ENCODE measurements at regions not wholly inside any gene's neighbourhood (a gene's known extent, or its start where the extent isn't known, plus 50 kb on each side); places are given as distances from the start of the nearest gene placed in this dataset.

DNA sequence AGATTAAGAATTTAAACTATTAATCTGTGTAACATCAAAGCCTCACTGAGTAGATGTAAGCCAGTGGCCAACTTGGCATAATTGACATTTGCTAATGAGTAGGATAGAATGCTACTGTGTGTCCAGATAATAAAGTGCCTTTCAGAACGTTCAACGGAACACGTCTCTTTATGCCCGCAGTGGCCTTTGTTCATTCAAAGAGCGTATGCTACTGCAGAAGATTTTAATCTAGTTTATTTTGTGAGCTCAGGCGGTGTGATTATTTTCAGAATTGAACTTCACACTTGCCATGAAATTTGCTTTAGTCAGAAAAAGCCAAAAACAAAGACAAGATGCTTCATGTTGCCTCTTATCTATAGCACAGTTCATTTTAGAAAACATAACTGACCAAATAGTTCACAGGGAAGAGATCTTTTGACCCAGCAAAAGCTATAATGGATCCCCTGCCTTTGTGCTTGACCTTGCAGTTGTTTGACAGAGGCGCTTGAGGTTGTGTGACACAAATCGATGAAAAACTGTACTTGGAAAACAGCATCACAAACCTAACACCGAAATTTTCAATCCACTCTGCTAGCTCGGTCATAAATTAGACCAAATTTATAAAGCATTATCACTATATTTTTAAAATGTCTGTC is 530.9 kb upstream of the TYRP1 start:
- POLR2A ChIA-PET: no interaction called here
- Histone ChIP-seq H3K27ac (ENCODE audit: extremely low read depth, low read depth, low read length) (no peak overlapping the region), H3K36me3 (ENCODE audit: control insufficient read depth in 2 of 2, insufficient read depth in 1 of 2, low read length in 2 of 2) (no peaks in the 10 kb centered on the region)

DNA sequence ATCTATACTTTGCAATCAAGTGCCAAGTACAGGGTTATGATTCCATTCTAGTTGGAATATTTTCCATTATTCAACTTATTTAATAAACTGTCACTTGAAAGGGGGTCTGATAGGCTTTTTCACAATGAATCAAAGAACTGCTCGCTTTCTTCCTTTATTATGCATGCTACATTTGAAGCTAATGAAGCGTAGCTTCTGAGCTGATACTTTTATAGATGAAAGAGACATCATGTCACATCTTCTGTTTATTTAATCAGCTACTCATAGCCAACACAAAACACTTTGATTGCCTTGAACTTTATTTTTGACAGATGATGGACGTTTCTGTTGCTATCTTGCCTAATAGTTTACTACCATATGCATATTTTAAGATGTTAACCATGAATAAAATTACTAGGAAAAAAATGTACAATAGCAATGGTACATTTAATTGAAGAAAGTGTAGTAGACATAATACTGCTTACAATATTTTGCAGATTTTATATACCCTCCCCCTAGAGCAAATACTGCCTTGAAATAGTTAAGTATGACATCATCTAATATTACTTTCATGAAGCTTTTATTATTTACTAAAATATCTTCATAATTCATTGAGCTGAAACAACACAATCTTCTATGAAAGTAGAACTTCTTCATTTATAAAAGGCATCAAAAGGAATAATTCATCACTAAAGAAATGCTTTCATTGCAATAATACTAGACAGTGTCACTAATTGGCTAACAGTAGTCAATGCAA is 529.3 kb upstream of the TYRP1 start:
- POLR2A ChIA-PET: no interaction called here
- CTCF ChIA-PET: no interaction called here
- H3K4me1 ChIP-seq (ENCODE audit: control insufficient read depth, insufficient read depth, low read length): no peaks in the 10 kb centered on the region
- TF ChIP-seq ZNF10 (tag by site-specific recombination; IDR thresholded peaks at IDR 0.05): no peak
- TF ChIP-seq, protein P1, sequence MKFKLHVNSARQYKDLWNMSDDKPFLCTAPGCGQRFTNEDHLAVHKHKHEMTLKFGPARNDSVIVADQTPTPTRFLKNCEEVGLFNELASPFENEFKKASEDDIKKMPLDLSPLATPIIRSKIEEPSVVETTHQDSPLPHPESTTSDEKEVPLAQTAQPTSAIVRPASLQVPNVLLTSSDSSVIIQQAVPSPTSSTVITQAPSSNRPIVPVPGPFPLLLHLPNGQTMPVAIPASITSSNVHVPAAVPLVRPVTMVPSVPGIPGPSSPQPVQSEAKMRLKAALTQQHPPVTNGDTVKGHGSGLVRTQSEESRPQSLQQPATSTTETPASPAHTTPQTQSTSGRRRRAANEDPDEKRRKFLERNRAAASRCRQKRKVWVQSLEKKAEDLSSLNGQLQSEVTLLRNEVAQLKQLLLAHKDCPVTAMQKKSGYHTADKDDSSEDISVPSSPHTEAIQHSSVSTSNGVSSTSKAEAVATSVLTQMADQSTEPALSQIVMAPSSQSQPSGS (tag by site-specific recombination; IDR thresholded peaks at IDR 0.05; ENCODE audit: low read depth): peak; percentile 34; the same call in 1 of the 2 replicates
- H3K9me3 ChIP-seq (ENCODE audit: control insufficient read depth, insufficient read depth, low read depth, low read length): no peaks in the 10 kb centered on the region
- no peak overlapping the region for H3K27ac ChIP-seq (ENCODE audit: extremely low read depth, low read depth, low read length)
- H3K36me3 ChIP-seq (ENCODE audit: control insufficient read depth in 2 of 2, insufficient read depth in 1 of 2, low read length in 2 of 2): no peaks in the 10 kb centered on the region
- H3K4me3 ChIP-seq (ENCODE audit: low read depth, low read length): no peak overlapping the region

More for the DNA sequence above, 530.9 kb upstream of the TYRP1 start:
- H3K4me1 ChIP-seq (ENCODE audit: control insufficient read depth, insufficient read depth, low read length): no peaks in the 10 kb centered on the region
- no peaks in the 10 kb centered on the region for H3K9me3 ChIP-seq (ENCODE audit: control insufficient read depth, insufficient read depth, low read depth, low read length)
- no peak overlapping the region for H3K4me3 ChIP-seq (ENCODE audit: low read depth, low read length)
- CTCF ChIA-PET: no interaction called here
- TF ChIP-seq ZFP37 (tag by site-specific recombination; IDR thresholded peaks at IDR 0.05) (no peak), ZNF624 (tag by site-specific recombination; IDR thresholded peaks at IDR 0.05) (no peak)

DNA sequence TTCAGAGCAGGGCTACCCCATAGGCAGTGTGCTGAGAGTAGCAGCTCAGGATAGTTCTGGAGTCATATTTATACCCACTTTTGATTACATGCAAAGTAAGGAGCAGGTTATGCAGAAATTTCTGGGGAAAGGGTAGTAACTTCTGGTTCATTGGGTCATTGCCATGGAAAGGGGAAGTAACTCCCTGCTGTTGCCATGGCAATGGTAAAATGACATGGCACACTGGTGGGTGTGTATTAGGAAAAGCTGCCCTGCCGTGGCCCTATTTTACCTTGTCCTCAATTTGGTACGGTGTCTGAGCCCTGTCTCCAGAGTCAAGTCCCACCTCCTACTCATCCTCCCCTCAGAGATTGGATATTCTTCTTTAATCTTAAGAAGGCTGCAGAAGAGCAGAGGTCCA is 526.7 kb upstream of the TYRP1 start:
- no peak overlapping the region for H3K4me3 ChIP-seq (ENCODE audit: low read depth, low read length)
- H3K4me1 ChIP-seq (ENCODE audit: control insufficient read depth, insufficient read depth, low read length): no peaks in the 10 kb centered on the region
- ChIA-PET POLR2A (no interaction called here), CTCF (interaction anchor here (0.7 kb wide), 1 partner anchor 26 kb away, joined by 3 read pairs; no protein-coding TSS in a partner anchor)
- H3K27ac ChIP-seq (ENCODE audit: extremely low read depth, low read depth, low read length): no peak overlapping the region
- TF ChIP-seq ZNF792 (tag by site-specific recombination; IDR thresholded peaks at IDR 0.05): no peak
- TF ChIP-seq ZNF596 (tag by site-specific recombination; IDR thresholded peaks at IDR 0.05): no peak
- TF ChIP-seq YY1 (tag by site-specific recombination; IDR thresholded peaks at IDR 0.05): no peak
- TF ChIP-seq ZNF580 (tag by site-specific recombination; IDR thresholded peaks at IDR 0.05): no peak
- TF ChIP-seq, protein P2, sequence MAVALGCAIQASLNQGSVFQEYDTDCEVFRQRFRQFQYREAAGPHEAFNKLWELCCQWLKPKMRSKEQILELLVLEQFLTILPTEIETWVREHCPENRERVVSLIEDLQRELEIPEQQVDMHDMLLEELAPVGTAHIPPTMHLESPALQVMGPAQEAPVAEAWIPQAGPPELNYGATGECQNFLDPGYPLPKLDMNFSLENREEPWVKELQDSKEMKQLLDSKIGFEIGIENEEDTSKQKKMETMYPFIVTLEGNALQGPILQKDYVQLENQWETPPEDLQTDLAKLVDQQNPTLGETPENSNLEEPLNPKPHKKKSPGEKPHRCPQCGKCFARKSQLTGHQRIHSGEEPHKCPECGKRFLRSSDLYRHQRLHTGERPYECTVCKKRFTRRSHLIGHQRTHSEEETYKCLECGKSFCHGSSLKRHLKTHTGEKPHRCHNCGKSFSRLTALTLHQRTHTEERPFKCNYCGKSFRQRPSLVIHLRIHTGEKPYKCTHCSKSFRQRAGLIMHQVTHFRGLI (tag by site-specific recombination; IDR thresholded peaks at IDR 0.05): no peak
- H3K36me3 ChIP-seq (ENCODE audit: control insufficient read depth in 2 of 2, insufficient read depth in 1 of 2, low read length in 2 of 2): no peaks in the 10 kb centered on the region
- no peaks in the 10 kb centered on the region for H3K9me3 ChIP-seq (ENCODE audit: control insufficient read depth, insufficient read depth, low read depth, low read length)

DNA sequence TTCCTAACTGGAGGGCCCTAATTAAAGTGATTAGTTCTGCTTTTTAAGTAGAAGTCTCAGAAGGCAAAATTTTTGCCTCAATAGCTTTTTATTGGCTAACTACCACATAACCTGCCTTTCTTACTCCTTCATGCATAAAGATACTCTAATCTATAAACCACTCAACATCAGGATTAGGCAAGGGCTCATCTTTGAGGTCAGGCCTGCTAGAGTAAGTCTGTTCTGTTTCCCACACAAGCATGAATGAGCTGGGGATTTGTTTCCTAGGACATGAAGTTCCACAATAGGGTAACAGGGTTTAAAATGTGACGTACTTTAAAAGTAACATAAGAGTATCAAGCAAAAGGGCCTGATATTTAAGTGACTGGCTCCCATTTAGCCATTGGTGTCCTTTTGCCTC is 522.7 kb upstream of the TYRP1 start:
- TF ChIP-seq, protein P3, sequence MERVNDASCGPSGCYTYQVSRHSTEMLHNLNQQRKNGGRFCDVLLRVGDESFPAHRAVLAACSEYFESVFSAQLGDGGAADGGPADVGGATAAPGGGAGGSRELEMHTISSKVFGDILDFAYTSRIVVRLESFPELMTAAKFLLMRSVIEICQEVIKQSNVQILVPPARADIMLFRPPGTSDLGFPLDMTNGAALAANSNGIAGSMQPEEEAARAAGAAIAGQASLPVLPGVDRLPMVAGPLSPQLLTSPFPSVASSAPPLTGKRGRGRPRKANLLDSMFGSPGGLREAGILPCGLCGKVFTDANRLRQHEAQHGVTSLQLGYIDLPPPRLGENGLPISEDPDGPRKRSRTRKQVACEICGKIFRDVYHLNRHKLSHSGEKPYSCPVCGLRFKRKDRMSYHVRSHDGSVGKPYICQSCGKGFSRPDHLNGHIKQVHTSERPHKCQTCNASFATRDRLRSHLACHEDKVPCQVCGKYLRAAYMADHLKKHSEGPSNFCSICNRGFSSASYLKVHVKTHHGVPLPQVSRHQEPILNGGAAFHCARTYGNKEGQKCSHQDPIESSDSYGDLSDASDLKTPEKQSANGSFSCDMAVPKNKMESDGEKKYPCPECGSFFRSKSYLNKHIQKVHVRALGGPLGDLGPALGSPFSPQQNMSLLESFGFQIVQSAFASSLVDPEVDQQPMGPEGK (tag by site-specific recombination; IDR thresholded peaks at IDR 0.05): no peak
- TF ChIP-seq, protein P4, sequence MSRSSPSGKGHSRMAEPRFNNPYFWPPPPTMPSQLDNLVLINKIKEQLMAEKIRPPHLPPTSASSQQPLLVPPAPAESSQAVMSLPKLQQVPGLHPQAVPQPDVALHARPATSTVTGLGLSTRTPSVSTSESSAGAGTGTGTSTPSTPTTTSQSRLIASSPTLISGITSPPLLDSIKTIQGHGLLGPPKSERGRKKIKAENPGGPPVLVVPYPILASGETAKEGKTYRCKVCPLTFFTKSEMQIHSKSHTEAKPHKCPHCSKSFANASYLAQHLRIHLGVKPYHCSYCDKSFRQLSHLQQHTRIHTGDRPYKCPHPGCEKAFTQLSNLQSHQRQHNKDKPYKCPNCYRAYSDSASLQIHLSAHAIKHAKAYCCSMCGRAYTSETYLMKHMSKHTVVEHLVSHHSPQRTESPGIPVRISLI (tag by site-specific recombination; IDR thresholded peaks at IDR 0.05): no peak
- CTCF ChIA-PET: no interaction called here
- Histone ChIP-seq H3K36me3 (ENCODE audit: control insufficient read depth in 2 of 2, insufficient read depth in 1 of 2, low read length in 2 of 2) (no peaks in the 10 kb centered on the region), H3K4me1 (ENCODE audit: control insufficient read depth, insufficient read depth, low read length) (no peaks in the 10 kb centered on the region), H3K9me3 (ENCODE audit: control insufficient read depth, insufficient read depth, low read depth, low read length) (no peaks in the 10 kb centered on the region), H3K4me3 (ENCODE audit: low read depth, low read length) (no peak overlapping the region), H3K27ac (ENCODE audit: extremely low read depth, low read depth, low read length) (no peak overlapping the region)
- POLR2A ChIA-PET: no interaction called here

All from HEK293 (cell line).